Sigmoid colon (tissue), 6 donors: ENCODE measurements at regions not wholly inside any gene's neighbourhood (a gene's known extent, or its start where the extent isn't known, plus 50 kb on each side); places are given as distances from the start of the nearest gene placed in this dataset.

Source experiments
- DNase-seq: peaks from one replicate; pipeline ENCODE4 v3.0.0-alpha.2; 2019
- H3K27ac ChIP-seq, 4 donors: fragments of 200-600 bp; sonication (generic); one replicate each; pipeline ENCODE4 v1.5.1; 2016 to 2019; ENCODE audit warnings: mild to moderate bottlenecking in 1 of 4
- H3K27me3 ChIP-seq, 3 donors: fragments of 200-600 bp; sonication (generic); one replicate each; pipeline ENCODE4 v1.5.1; 2019; ENCODE audit warnings: mild to moderate bottlenecking in 1 of 3
- H3K36me3 ChIP-seq, 4 donors: fragments of 200-600 bp; sonication (generic); one replicate each; pipeline ENCODE4 v1.5.1; 2016 to 2019
- H3K4me1 ChIP-seq, 4 donors: fragments of 200-600 bp; sonication (generic); one replicate each; pipeline ENCODE4 v1.5.1; 2017 to 2019
- H3K4me3 ChIP-seq, 4 donors: fragments of 200-600 bp; sonication (generic); one replicate each; pipeline ENCODE4 v1.5.1; 2017 to 2019; ENCODE audit warnings: mild to moderate bottlenecking in 2 of 4, moderate library complexity in 1 of 4
- H3K9me3 ChIP-seq, 4 donors: fragments of 200-600 bp in 3 of 4; sonication (generic) in 3 of 4; one replicate each; pipeline versions ENCODE4 v1.5.1 to v1.6.1; 2013 to 2019
- EP300 ChIP-seq, 4 donors: sonication (generic); formaldehyde crosslinking; IDR thresholded peaks; one replicate each; pipeline ENCODE4 v1.6.1; 2017; ENCODE audit warnings: antibody characterized with exemption in 4 of 4
- POLR2A ChIP-seq, 2 donors: fragments of 450-650 bp; IDR thresholded peaks; one replicate each; pipeline ENCODE4 v1.6.1; 2016; ENCODE audit warnings: antibody characterized with exemption in 2 of 2, mild to moderate bottlenecking in 2 of 2, moderate library complexity in 2 of 2
- POLR2AphosphoS5 ChIP-seq, 4 donors: sonication (generic); formaldehyde crosslinking; IDR thresholded peaks; one replicate each; pipeline ENCODE4 v1.6.1; 2017; ENCODE audit warnings: antibody characterized with exemption in 4 of 4
- WGBS, 2 donors: extraction: QIAGEN DNeasy Blood & Tissue Kit; methylation state at CpG; one replicate each; pipeline ENCODE4 v1.1.7; 2013; 5-methylcytosine and 5-hydroxymethylcytosine counted together
- intact Hi-C: fragments of 100-400 bp; cut with DNase I; formaldehyde crosslinking; loops from one replicate; pipeline ENCODE4 v1.15.1; 2023
- TF ChIP-seq, protein P1 (sequence below), 4 experiments: fragments of 450-650 bp in 3 of 4; fragments of 200-600 bp in 1 of 4; IDR thresholded peaks; one replicate each; pipeline ENCODE4 v1.5.1; 2016 to 2019; ENCODE audit warnings: antibody characterized with exemption in 4 of 4, mild to moderate bottlenecking in 3 of 4, moderate library complexity in 2 of 4
- donor health status: healthy with polysubstance abuse.
- donor health status: healthy.

DNA sequence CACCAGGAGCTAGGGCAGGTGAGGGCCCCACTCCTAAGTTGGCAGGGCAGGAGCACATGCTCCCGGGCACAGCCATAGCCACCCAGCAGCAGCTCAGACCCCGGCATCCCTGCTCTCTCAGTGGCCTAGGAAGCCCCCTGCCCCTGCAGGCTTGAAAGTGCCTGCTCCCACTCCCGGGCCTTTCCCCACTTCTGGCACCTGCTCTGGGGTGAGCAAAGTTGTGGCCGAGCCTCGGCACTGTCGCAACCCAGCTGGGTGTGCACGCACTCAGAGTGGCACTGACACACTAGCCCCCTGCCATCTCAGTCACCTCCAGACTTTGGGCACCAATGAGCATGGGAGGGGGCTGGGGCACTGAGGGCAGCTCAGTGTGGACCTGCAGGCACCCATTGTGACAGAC lies 60.8 kb upstream of the CDKN2AIP start:
- 82% methylated on average over 7 of the region's 7 CpGs for WGBS, 2 donors
- H3K36me3 ChIP-seq: no peaks in the 10 kb centered on the region
- peaks cover 0 to 5% (median under 1%) of the 10 kb centered on the region in 4 donors for H3K9me3 ChIP-seq
- no peaks in the 10 kb centered on the region for H3K4me1 ChIP-seq
- H3K4me3 ChIP-seq: no peak overlapping the region
- intact Hi-C loops: no loop called here
- DNase-seq: peak; percentile 37
- H3K27ac ChIP-seq: no peak overlapping the region
- H3K27me3 ChIP-seq: peaks cover 0 to 5% (median 0%) of the 10 kb centered on the region in 3 donors
- TF ChIP-seq EP300 (IDR thresholded peaks at IDR 0.05) (no peak), POLR2AphosphoS5 (IDR thresholded peaks at IDR 0.05) (no peak), POLR2A (IDR thresholded peaks at IDR 0.05) (no peak)
- TF ChIP-seq, protein P1, sequence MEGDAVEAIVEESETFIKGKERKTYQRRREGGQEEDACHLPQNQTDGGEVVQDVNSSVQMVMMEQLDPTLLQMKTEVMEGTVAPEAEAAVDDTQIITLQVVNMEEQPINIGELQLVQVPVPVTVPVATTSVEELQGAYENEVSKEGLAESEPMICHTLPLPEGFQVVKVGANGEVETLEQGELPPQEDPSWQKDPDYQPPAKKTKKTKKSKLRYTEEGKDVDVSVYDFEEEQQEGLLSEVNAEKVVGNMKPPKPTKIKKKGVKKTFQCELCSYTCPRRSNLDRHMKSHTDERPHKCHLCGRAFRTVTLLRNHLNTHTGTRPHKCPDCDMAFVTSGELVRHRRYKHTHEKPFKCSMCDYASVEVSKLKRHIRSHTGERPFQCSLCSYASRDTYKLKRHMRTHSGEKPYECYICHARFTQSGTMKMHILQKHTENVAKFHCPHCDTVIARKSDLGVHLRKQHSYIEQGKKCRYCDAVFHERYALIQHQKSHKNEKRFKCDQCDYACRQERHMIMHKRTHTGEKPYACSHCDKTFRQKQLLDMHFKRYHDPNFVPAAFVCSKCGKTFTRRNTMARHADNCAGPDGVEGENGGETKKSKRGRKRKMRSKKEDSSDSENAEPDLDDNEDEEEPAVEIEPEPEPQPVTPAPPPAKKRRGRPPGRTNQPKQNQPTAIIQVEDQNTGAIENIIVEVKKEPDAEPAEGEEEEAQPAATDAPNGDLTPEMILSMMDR (IDR thresholded peaks at IDR 0.05): no peak

DNA sequence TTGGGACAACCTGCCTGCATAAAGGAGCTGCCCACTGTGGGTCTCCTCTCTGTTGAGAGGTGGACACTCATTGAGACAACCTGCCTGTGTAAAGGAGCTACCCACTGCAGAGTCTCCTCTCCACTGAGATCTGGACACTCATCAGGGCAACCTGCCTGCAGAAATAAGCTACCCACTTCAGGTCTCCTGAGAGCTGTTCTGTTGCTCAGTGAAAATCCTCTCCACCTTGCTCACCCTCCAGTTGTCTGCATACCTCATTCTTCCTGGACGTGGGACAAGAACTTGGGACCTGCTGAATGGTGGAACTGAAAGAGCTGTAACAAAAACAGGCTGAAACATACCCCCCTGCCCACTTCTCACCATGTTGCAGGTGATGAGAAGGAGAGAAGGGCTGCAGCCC lies 59.9 kb upstream of the CDKN2AIP start:
- H3K4me1 ChIP-seq: no peaks in the 10 kb centered on the region
- no peak for TF ChIP-seq POLR2AphosphoS5 (IDR thresholded peaks at IDR 0.05)
- TF ChIP-seq, protein P1 (IDR thresholded peaks at IDR 0.05): no peak
- no peak for TF ChIP-seq EP300 (IDR thresholded peaks at IDR 0.05)
- TF ChIP-seq POLR2A (IDR thresholded peaks at IDR 0.05): no peak
- WGBS, 2 donors: 83 to 88% methylated on average over 1 of the region's 1 CpG

DNA sequence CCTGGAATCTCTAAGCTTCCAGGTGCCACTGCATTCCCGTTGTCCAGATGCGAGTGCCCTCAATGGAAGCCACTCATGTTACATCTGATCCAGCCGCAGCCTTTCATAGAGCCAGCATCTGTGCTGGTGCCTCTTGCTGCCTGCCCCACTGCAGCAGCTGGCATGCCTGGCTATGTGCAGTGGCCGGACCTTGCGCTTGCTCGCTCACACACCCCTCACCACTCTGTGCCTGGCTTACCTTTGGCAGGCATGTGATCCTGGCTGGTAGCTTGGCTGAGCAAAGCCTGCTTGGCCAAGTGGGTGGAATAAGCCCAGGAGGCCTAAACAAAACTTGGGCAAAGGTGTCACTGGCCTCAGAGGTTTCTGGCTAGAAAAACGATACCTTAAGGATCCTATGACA lies 59.5 kb upstream of the CDKN2AIP start:
- intact Hi-C loops: no loop called here
- Histone ChIP-seq H3K4me1 (no peaks in the 10 kb centered on the region), H3K4me3 (no peak overlapping the region), H3K27ac (no peak overlapping the region), H3K27me3 (peaks cover 0 to 5% (median 0%) of the 10 kb centered on the region in 3 donors), H3K36me3 (no peaks in the 10 kb centered on the region), H3K9me3 (peaks cover 0 to 5% (median 0%) of the 10 kb centered on the region in 4 donors)
- TF ChIP-seq, protein P1 (IDR thresholded peaks at IDR 0.05): no peak
- no peak for TF ChIP-seq EP300 (IDR thresholded peaks at IDR 0.05)
- TF ChIP-seq POLR2A (IDR thresholded peaks at IDR 0.05): no peak
- no peak for TF ChIP-seq POLR2AphosphoS5 (IDR thresholded peaks at IDR 0.05)
- DNase-seq: no peak
- 81 to 82% methylated on average over 7 of the region's 7 CpGs for WGBS, 2 donors

More for the DNA sequence above, 59.9 kb upstream of the CDKN2AIP start:
- Histone ChIP-seq H3K27me3 (peaks cover 0 to 5% (median 0%) of the 10 kb centered on the region in 3 donors), H3K36me3 (no peaks in the 10 kb centered on the region), H3K9me3 (peaks cover 0 to 5% (median 0%) of the 10 kb centered on the region in 4 donors), H3K4me3 (no peak overlapping the region), H3K27ac (no peak overlapping the region)
- intact Hi-C loops: no loop called here
- peak; percentile 13 for DNase-seq

DNA sequence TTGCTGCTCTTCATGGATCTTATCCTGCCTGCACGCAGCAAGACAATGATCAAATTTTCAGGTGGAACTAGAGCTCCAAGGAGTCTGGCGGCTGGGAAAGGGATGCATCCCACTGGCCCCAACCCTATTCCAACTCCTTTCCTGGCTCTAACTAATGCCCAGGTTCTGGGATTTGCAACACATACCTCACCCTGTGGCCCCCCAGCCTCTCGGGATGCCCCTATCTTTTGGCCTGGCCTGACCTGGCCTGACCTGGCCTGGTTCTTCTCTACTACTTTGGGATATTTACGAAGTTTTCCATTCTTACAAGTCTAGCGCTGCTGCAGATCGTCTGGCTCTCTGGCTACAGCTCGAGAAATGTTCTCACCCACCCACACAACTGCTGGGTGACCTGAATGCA lies 56.4 kb upstream of the CDKN2AIP start:
- Histone ChIP-seq H3K27me3 (peaks cover 0 to 10% (median 0%) of the 10 kb centered on the region in 3 donors), H3K4me3 (no peak overlapping the region), H3K4me1 (no peaks in the 10 kb centered on the region), H3K36me3 (no peaks in the 10 kb centered on the region), H3K27ac (no peak overlapping the region), H3K9me3 (peaks cover 0 to 5% (median 0%) of the 10 kb centered on the region in 4 donors)
- intact Hi-C loops: no loop called here
- no peak for TF ChIP-seq EP300 (IDR thresholded peaks at IDR 0.05)
- TF ChIP-seq POLR2AphosphoS5 (IDR thresholded peaks at IDR 0.05): no peak
- TF ChIP-seq POLR2A (IDR thresholded peaks at IDR 0.05): no peak
- TF ChIP-seq, protein P1 (IDR thresholded peaks at IDR 0.05): no peak
- DNase-seq: no peak
- WGBS, 2 donors: 88 to 91% methylated on average over 7 of the region's 7 CpGs

DNA sequence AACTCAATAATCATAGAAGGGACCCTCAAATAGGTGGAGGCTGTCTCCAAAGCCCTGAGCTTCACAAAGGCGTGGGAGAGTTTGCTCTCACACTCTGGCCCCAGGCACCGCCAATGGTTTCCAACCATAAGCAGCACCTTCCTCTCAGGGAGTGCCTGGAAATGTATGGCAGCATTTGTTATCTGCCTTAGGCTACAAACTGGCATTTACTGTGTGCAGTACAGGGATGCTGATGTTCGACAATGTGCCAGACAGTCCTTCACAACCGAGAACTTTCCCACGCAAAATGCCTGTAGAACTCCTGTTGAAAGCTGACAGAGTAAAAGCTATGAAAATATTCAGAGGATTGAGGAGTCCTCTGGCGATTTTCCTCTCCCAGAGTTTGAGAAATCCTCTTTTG lies 55.7 kb upstream of the CDKN2AIP start:
- no peak for DNase-seq
- H3K9me3 ChIP-seq: peaks cover 0 to 5% (median 0%) of the 10 kb centered on the region in 4 donors
- H3K36me3 ChIP-seq: no peaks in the 10 kb centered on the region
- H3K4me3 ChIP-seq: no peak overlapping the region
- no peak overlapping the region for H3K27ac ChIP-seq
- 74 to 84% methylated on average over 6 of the region's 6 CpGs for WGBS, 2 donors
- no peaks in the 10 kb centered on the region for H3K4me1 ChIP-seq
- H3K27me3 ChIP-seq: peaks cover 0 to 10% (median 0%) of the 10 kb centered on the region in 3 donors
- intact Hi-C loops: no loop called here
- TF ChIP-seq POLR2AphosphoS5 (IDR thresholded peaks at IDR 0.05) (no peak), EP300 (IDR thresholded peaks at IDR 0.05) (no peak), POLR2A (IDR thresholded peaks at IDR 0.05) (no peak)
- TF ChIP-seq, protein P1 (IDR thresholded peaks at IDR 0.05): no peak
